ENCODE measurements at regions not wholly inside any gene's neighbourhood (a gene's known extent, or its start where the extent isn't known, plus 50 kb on each side); places are given as distances from the start of the nearest gene placed in this dataset.
"Not testable (repeated sequence)": the region's sequence is repeated elsewhere in the genome, so short reads cannot be mapped to it uniquely, and the experiment has no call there.

DNA sequence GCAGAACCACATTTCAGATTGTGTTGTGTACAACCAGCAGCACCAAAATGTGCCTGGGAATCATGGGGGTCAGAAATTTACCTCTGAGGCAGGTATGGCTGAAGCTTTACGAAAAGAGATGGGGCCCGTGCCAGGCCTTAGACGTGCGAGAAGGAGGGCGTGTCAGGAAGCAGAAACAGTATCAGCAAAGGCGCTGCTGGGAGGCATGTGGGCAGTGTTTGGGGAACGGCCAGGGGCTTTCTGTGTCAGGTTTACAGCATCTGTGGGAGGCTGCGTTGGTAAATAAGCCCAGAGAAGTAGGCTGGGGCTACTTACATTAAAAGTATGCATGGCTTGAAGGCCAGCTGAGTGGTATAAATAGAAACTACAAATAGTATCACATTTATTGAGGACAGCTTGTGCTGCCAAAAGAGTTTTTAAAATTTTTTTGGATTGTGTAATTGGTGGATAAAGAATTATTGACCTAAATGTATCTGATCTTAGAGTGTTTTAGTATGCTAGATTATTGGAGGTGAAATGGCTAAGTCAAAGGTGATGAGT is 120.5 kb upstream of the SIMC1 start:
- not testable (repeated sequence) for H3K79me2 ChIP-seq (ENCODE audit: control insufficient read depth, insufficient read depth, low read length, unreplicated experiment); H3K36me3 ChIP-seq (ENCODE audit: insufficient read depth, low read length); H3K4me1 ChIP-seq (ENCODE audit: control insufficient read depth, insufficient read depth, low read length, unreplicated experiment); H3K27me3 ChIP-seq (ENCODE audit: insufficient read depth, low read length); H3K27ac ChIP-seq (ENCODE audit: low read depth, low read length); H3K4me3 ChIP-seq (ENCODE audit: low read depth, low read length); H2AFZ ChIP-seq (ENCODE audit: low read length, unreplicated experiment)

DNA sequence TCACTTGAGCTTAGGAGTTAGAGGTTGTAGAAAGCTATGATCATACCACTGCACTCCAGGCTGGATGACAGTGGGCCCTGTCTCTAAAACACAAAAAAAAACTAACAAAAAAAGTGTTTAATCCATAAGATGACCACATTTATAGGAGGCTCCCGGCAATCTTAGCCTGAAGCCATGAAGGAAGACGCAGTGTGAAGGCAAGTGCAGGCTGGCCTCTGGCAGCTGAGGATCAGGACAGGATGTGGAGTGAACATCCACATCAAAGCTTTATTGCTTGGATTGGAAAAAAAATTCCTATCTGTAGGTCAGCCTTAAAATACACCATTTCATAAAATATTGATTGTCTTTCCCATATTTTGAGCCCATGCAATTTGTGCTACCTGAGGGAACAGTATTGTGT is 115.9 kb upstream of the SIMC1 start:
- H3K79me2 ChIP-seq (ENCODE audit: control insufficient read depth, insufficient read depth, low read length, unreplicated experiment); H3K4me3 ChIP-seq (ENCODE audit: low read depth, low read length); H2AFZ ChIP-seq (ENCODE audit: low read length, unreplicated experiment); H3K4me1 ChIP-seq (ENCODE audit: control insufficient read depth, insufficient read depth, low read length, unreplicated experiment); H3K36me3 ChIP-seq (ENCODE audit: insufficient read depth, low read length); H3K27me3 ChIP-seq (ENCODE audit: insufficient read depth, low read length); H3K27ac ChIP-seq (ENCODE audit: low read depth, low read length): not testable (repeated sequence)

DNA sequence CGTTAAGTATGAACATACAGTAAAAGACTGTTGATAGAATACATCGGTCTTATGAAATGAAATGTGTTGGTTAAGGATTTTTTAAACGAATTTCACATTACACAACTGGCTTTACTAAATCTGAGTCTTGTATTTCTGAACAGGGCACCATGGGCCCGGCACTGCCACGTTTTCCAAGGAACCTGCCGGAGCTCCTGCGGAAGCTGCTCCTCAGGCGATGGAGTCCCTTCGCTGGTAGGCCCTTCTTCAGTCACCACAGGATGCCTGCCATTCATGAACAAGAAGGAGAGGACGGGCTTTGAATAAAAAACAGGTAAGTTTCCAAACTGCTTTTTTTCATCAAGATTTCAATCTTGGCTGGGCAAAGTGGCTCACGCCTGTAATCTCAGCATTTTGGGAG is 114.1 kb upstream of the SIMC1 start:
- H2AFZ ChIP-seq (ENCODE audit: low read length, unreplicated experiment); H3K4me3 ChIP-seq (ENCODE audit: low read depth, low read length); H3K27ac ChIP-seq (ENCODE audit: low read depth, low read length); H3K4me1 ChIP-seq (ENCODE audit: control insufficient read depth, insufficient read depth, low read length, unreplicated experiment); H3K27me3 ChIP-seq (ENCODE audit: insufficient read depth, low read length); H3K36me3 ChIP-seq (ENCODE audit: insufficient read depth, low read length); H3K79me2 ChIP-seq (ENCODE audit: control insufficient read depth, insufficient read depth, low read length, unreplicated experiment): not testable (repeated sequence)

DNA sequence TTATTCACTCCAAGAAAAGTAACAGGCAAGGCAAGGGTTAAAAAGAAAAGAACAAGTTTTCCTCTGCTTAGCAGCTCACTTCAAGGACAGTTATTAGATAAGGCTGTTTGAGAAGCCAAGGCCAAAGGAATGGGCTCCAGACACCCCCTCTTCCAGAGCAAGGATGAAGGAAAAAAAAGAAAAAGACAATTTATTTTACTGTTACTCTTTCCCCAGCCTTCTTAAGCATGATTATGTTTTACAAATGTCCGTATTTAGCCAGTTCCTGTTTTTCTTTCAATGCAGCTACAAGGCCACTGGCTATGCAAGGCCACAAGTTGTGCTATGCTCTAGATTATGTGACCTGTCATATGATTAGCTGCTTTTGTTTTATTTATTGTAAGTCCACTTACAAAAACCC is 106.5 kb upstream of the SIMC1 start:
- Histone ChIP-seq H2AFZ (ENCODE audit: low read length, unreplicated experiment) (no peak overlapping the region), H3K27me3 (ENCODE audit: insufficient read depth, low read length) (peaks cover 38% of the 10 kb centered on the region), H3K4me3 (ENCODE audit: low read depth, low read length) (no peak overlapping the region), H3K36me3 (ENCODE audit: insufficient read depth, low read length) (no peaks in the 10 kb centered on the region), H3K4me1 (ENCODE audit: control insufficient read depth, insufficient read depth, low read length, unreplicated experiment) (no peaks in the 10 kb centered on the region), H3K27ac (ENCODE audit: low read depth, low read length) (no peak overlapping the region), H3K79me2 (ENCODE audit: control insufficient read depth, insufficient read depth, low read length, unreplicated experiment) (no peaks in the 10 kb centered on the region)

DNA sequence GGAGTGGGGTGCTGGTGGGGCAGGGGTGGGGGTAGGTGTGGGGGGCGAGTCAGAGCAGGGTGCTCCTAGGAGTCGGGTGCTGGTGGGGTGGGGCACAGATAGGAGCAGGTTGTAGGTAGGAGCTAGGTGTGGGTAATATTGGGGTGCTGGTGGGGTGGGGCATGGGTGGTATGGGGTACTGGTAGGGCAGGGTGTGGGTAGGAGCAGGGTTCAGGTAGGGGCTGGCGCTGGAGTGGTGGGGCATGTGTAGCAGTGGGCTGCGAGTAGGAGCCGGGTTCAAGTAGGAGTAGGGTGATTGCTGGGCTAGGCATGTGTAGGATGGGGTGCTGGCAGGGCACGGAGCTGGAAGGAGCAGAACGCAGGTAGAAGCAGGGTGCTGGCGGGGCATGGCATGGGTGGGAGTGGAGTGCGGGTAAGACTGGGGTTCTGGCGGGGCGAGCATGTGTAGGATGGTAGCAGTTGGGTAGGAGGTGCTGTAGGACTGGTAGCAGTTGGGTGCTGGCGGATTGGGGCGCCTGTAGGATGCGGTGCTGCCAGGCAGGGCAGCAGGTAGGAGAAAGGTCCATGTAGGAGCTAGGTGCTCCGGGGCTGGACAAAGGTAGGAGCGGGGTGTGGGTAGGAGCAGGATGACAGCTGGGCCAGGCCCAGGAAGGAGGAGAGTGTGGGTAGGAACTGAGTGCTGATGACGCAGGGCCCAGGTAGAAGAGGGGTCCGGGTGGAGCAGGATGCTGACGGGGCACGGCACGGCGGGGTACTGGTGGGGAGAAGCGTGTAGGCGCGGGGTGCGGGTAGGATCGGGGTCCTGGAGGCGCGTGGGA is 105.5 kb upstream of the SIMC1 start:
- Histone ChIP-seq H3K36me3 (ENCODE audit: insufficient read depth, low read length) (no peaks in the 10 kb centered on the region), H3K27ac (ENCODE audit: low read depth, low read length) (no peak overlapping the region), H3K27me3 (ENCODE audit: insufficient read depth, low read length) (peaks cover 38% of the 10 kb centered on the region), H3K4me1 (ENCODE audit: control insufficient read depth, insufficient read depth, low read length, unreplicated experiment) (no peaks in the 10 kb centered on the region), H3K79me2 (ENCODE audit: control insufficient read depth, insufficient read depth, low read length, unreplicated experiment) (no peaks in the 10 kb centered on the region), H3K4me3 (ENCODE audit: low read depth, low read length) (no peak overlapping the region), H2AFZ (ENCODE audit: low read length, unreplicated experiment) (no peak overlapping the region)

DNA sequence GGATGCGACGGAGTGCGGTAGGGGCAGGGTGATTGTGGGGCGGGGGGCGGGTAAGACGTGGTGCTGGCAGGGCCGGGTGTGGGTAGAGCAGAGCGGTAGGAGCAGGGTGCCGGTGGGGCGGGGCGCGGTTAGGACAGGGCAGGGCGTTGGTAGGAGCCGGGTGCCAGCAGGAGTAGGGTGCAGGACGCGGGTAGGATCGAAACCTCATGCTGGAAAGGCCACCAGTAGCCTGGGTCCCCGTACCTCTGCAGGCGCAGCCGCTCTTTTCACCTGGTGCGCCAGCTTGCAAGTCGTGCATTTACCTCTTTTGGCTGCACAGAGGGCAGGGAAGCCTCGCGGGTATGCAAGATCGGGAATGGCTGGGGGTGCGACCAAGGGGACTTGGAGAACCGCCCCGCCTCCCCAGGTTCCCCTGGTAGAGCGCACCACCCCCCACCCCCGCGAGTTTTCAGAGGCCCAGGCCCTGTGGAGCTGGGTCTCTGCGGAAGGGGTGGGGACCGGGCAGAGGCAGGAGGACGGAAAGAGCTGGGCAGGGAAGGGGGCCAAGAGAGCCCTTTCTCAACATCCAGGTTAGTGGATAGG is 104.8 kb upstream of the SIMC1 start:
- H3K27ac ChIP-seq (ENCODE audit: low read depth, low read length): no peak overlapping the region
- no peaks in the 10 kb centered on the region for H3K4me1 ChIP-seq (ENCODE audit: control insufficient read depth, insufficient read depth, low read length, unreplicated experiment)
- H3K4me3 ChIP-seq (ENCODE audit: low read depth, low read length): no peak overlapping the region
- no peaks in the 10 kb centered on the region for H3K79me2 ChIP-seq (ENCODE audit: control insufficient read depth, insufficient read depth, low read length, unreplicated experiment)
- H3K36me3 ChIP-seq (ENCODE audit: insufficient read depth, low read length): no peaks in the 10 kb centered on the region
- no peak overlapping the region for H2AFZ ChIP-seq (ENCODE audit: low read length, unreplicated experiment)
- peaks cover 38% of the 10 kb centered on the region for H3K27me3 ChIP-seq (ENCODE audit: insufficient read depth, low read length)

- no peak overlapping the region for H2AFZ ChIP-seq (ENCODE audit: low read length, unreplicated experiment)
- H3K4me3 ChIP-seq (ENCODE audit: low read depth, low read length): no peak overlapping the region
These were observed 104.3 kb upstream of the SIMC1 start for GRCh38 chr5:176133877-176134276.

DNA sequence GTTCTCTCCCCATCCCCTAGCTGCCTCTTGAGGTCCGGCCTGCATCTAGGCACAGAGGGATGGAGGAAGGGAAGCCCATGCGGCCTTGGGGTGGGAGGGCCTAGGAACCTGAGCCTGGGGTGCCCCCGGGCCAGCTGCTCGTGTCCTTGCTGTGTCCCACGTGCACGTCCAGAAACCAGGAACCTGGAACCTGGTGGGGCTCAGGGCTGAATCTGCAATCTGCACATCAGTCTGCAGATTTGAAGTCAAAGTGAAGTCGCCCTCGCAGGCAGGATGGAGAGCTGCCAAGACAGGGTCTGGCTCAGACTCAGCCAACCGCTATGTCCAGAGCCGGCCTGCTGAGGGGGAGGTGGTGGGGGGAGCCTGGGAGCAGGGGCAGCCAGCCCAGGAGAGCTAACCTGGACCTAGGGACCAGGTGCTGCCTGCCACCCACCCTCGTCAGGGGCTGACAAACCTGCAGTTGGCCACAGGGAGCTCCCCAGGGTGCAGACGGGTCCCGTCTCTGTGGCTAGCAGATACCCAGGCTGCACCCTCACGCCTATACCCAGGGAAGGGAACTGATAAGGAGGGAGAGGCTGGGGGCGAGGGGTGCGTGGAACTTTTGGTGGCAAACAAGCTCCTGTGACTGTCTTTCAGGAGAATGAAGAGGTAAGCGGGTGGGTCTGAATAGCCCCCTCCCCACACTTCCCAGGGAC is 103.5 kb upstream of the SIMC1 start:
- H3K27ac ChIP-seq (ENCODE audit: low read depth, low read length): no peak overlapping the region

More at GRCh38 chr5:176133877-176134276, 104.3 kb upstream of the SIMC1 start:
- no peaks in the 10 kb centered on the region for H3K4me1 ChIP-seq (ENCODE audit: control insufficient read depth, insufficient read depth, low read length, unreplicated experiment)
- H3K27me3 ChIP-seq (ENCODE audit: insufficient read depth, low read length): peaks cover 38% of the 10 kb centered on the region
- no peak overlapping the region for H3K27ac ChIP-seq (ENCODE audit: low read depth, low read length)
- no peaks in the 10 kb centered on the region for H3K36me3 ChIP-seq (ENCODE audit: insufficient read depth, low read length)
- no peaks in the 10 kb centered on the region for H3K79me2 ChIP-seq (ENCODE audit: control insufficient read depth, insufficient read depth, low read length, unreplicated experiment)

GRCh38 chr5:176140138-176140537 is 98.1 kb upstream of the SIMC1 start:
- H3K79me2 ChIP-seq (ENCODE audit: control insufficient read depth, insufficient read depth, low read length, unreplicated experiment): not testable (repeated sequence)

More for the DNA sequence above, 103.5 kb upstream of the SIMC1 start:
- peaks cover 43% of the 10 kb centered on the region for H3K27me3 ChIP-seq (ENCODE audit: insufficient read depth, low read length)
- H2AFZ ChIP-seq (ENCODE audit: low read length, unreplicated experiment): no peak overlapping the region
- no peaks in the 10 kb centered on the region for H3K4me1 ChIP-seq (ENCODE audit: control insufficient read depth, insufficient read depth, low read length, unreplicated experiment)
- H3K79me2 ChIP-seq (ENCODE audit: control insufficient read depth, insufficient read depth, low read length, unreplicated experiment): no peaks in the 10 kb centered on the region
- H3K36me3 ChIP-seq (ENCODE audit: insufficient read depth, low read length): no peaks in the 10 kb centered on the region
- no peak overlapping the region for H3K4me3 ChIP-seq (ENCODE audit: low read depth, low read length)

DNA sequence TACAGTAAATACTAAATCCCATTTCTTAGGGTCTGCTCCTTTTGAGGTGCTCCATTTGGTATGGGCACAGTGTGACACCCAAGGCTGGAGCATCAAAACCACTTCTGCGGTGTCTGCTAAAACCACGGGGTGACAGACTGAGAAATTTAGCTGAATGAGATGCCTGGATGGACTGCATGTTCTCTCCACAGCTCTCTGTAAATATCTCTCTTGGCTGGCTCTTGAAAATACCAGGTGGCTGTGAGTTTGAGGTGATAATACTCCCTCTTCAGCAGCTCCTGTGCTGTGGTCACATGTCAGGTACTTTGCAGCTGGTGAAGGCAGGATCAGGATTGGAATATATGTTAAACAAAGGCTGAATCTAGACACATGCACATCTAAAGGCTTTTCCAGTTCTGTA is 93.7 kb upstream of the SIMC1 start:
- H3K27ac ChIP-seq (ENCODE audit: low read depth, low read length): no peak overlapping the region
- no peak overlapping the region for H3K4me3 ChIP-seq (ENCODE audit: low read depth, low read length)
- no peak overlapping the region for H2AFZ ChIP-seq (ENCODE audit: low read length, unreplicated experiment)

More at GRCh38 chr5:176140138-176140537, 98.1 kb upstream of the SIMC1 start:
- not testable (repeated sequence) for H3K36me3 ChIP-seq (ENCODE audit: insufficient read depth, low read length); H3K4me1 ChIP-seq (ENCODE audit: control insufficient read depth, insufficient read depth, low read length, unreplicated experiment); H3K27ac ChIP-seq (ENCODE audit: low read depth, low read length); H3K4me3 ChIP-seq (ENCODE audit: low read depth, low read length); H2AFZ ChIP-seq (ENCODE audit: low read length, unreplicated experiment)
- peaks cover 60% of the 10 kb centered on the region for H3K27me3 ChIP-seq (ENCODE audit: insufficient read depth, low read length)

More for the DNA sequence above, 93.7 kb upstream of the SIMC1 start:
- no peaks in the 10 kb centered on the region for H3K36me3 ChIP-seq (ENCODE audit: insufficient read depth, low read length)
- H3K4me1 ChIP-seq (ENCODE audit: control insufficient read depth, insufficient read depth, low read length, unreplicated experiment): no peaks in the 10 kb centered on the region
- peaks cover 74% of the 10 kb centered on the region for H3K27me3 ChIP-seq (ENCODE audit: insufficient read depth, low read length)
- no peaks in the 10 kb centered on the region for H3K79me2 ChIP-seq (ENCODE audit: control insufficient read depth, insufficient read depth, low read length, unreplicated experiment)

All from ACC112 (cell line).